ENCODE measurements at regions not wholly inside any gene's neighbourhood (a gene's known extent, or its start where the extent isn't known, plus 50 kb on each side); places are given as distances from the start of the nearest gene placed in this dataset.

GRCh38 chr13:64723724-64724123 lies 2506.4 kb downstream of the PCDH9 start:
- 59% methylated on average over 2 of the region's 2 CpGs for WGBS
- DNase-seq (ENCODE audit: low spot score) = no peak
- H3K4me1 ChIP-seq (ENCODE audit: control insufficient read depth in 4 of 4, insufficient read depth in 4 of 4, low read length in 3 of 4) = no peaks in the 10 kb centered on the region
- no peak overlapping the region for H3K9ac ChIP-seq (ENCODE audit: low read depth in 1 of 2, low read length in 2 of 2)
- TF ChIP-seq TAF1 (conservative IDR thresholded peaks at IDR 0.05) (no peak), NR2F2 (IDR thresholded peaks at IDR 0.05) (no peak), HNF4G (IDR thresholded peaks at IDR 0.05) (no peak), MAX (IDR thresholded peaks at IDR 0.05) (no peak), SP1 (IDR thresholded peaks at IDR 0.05) (no peak), JUND (IDR thresholded peaks at IDR 0.05) (no peak), FOXA1 (IDR thresholded peaks at IDR 0.05) (no peak)
- H3K9me3 ChIP-seq (ENCODE audit: control insufficient read depth in 4 of 4, low read length in 3 of 4) = no peaks in the 10 kb centered on the region
- H3K27me3 ChIP-seq (ENCODE audit: control insufficient read depth in 4 of 4, insufficient read depth in 4 of 4, low read length in 3 of 4) = no peaks in the 10 kb centered on the region
- H3K36me3 ChIP-seq (ENCODE audit: control insufficient read depth in 4 of 4, insufficient read depth in 3 of 4, low read depth in 1 of 4, low read length in 3 of 4) = no peaks in the 10 kb centered on the region
- no peak overlapping the region for H3K27ac ChIP-seq (ENCODE audit: low read depth in 1 of 2, low read length in 2 of 2)
- no peak overlapping the region for H3K4me3 ChIP-seq (ENCODE audit: low read depth in 1 of 3, low read length in 3 of 3)

- Histone ChIP-seq H3K4me3 (ENCODE audit: low read depth in 1 of 3, low read length in 3 of 3) (no peak overlapping the region), H3K4me1 (ENCODE audit: control insufficient read depth in 4 of 4, insufficient read depth in 4 of 4, low read length in 3 of 4) (no peaks in the 10 kb centered on the region), H3K27me3 (ENCODE audit: control insufficient read depth in 4 of 4, insufficient read depth in 4 of 4, low read length in 3 of 4) (no peaks in the 10 kb centered on the region), H3K27ac (ENCODE audit: low read depth in 1 of 2, low read length in 2 of 2) (no peak overlapping the region), H3K9me3 (ENCODE audit: control insufficient read depth in 4 of 4, low read length in 3 of 4) (no peaks in the 10 kb centered on the region), H3K36me3 (ENCODE audit: control insufficient read depth in 4 of 4, insufficient read depth in 3 of 4, low read depth in 1 of 4, low read length in 3 of 4) (no peaks in the 10 kb centered on the region), H3K9ac (ENCODE audit: low read depth in 1 of 2, low read length in 2 of 2) (no peak overlapping the region)
- no peak for DNase-seq (ENCODE audit: low spot score)
- no peak for TF ChIP-seq EGR1 (IDR thresholded peaks at IDR 0.05; ENCODE audit: low read depth in 2 of 2)
- TF ChIP-seq FOXA1 (IDR thresholded peaks at IDR 0.05) = no peak
- no peak for TF ChIP-seq YY1 (IDR thresholded peaks at IDR 0.05)
- TF ChIP-seq, protein P1, sequence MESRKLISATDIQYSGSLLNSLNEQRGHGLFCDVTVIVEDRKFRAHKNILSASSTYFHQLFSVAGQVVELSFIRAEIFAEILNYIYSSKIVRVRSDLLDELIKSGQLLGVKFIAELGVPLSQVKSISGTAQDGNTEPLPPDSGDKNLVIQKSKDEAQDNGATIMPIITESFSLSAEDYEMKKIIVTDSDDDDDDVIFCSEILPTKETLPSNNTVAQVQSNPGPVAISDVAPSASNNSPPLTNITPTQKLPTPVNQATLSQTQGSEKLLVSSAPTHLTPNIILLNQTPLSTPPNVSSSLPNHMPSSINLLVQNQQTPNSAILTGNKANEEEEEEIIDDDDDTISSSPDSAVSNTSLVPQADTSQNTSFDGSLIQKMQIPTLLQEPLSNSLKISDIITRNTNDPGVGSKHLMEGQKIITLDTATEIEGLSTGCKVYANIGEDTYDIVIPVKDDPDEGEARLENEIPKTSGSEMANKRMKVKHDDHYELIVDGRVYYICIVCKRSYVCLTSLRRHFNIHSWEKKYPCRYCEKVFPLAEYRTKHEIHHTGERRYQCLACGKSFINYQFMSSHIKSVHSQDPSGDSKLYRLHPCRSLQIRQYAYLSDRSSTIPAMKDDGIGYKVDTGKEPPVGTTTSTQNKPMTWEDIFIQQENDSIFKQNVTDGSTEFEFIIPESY (IDR thresholded peaks at IDR 0.05) = no peak
- TF ChIP-seq TAF1 (conservative IDR thresholded peaks at IDR 0.05) = no peak
- no peak for TF ChIP-seq FOXA2 (IDR thresholded peaks at IDR 0.05)
- TF ChIP-seq, protein P2, sequence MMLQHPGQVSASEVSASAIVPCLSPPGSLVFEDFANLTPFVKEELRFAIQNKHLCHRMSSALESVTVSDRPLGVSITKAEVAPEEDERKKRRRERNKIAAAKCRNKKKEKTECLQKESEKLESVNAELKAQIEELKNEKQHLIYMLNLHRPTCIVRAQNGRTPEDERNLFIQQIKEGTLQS (IDR thresholded peaks at IDR 0.05) = no peak
- no peak for TF ChIP-seq RXRA (IDR thresholded peaks at IDR 0.05)
- TF ChIP-seq HNF4A (conservative IDR thresholded peaks at IDR 0.05) = no peak
- no peak for TF ChIP-seq MAX (IDR thresholded peaks at IDR 0.05)
- no peak for TF ChIP-seq RAD21 (IDR thresholded peaks at IDR 0.05)
- no peak for TF ChIP-seq SP1 (IDR thresholded peaks at IDR 0.05)
- no peak for TF ChIP-seq GABPA (IDR thresholded peaks at IDR 0.05 in 1 of 2, conservative IDR thresholded peaks at IDR 0.05 in 1 of 2)
- no peak for TF ChIP-seq HNF4G (IDR thresholded peaks at IDR 0.05)
- 81% methylated on average over 2 of the region's 2 CpGs for WGBS
Measured at GRCh38 chr13:64718116-64718515, 2512.0 kb downstream of the PCDH9 start.

DNA sequence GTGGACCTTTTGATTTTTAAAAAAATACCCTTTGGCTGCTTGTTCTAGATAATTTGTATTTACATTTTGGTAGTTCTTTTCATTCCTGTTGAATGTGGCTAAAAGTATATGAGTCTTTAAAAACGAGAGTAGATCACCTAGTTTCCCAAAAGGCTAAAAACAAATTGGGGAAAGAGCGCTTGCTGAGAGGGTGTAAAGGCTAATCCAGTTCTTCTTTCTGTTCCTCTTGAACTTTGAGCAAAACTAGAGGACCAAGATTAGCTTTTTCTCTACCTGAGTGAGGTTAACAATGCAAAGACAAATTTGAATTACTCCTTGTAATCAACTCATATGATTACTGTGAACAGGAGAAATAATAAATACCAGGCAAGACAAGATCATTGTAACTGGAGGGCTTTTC lies 2513.2 kb downstream of the PCDH9 start:
- Histone ChIP-seq H3K27ac (ENCODE audit: low read depth in 1 of 2, low read length in 2 of 2) (no peak overlapping the region), H3K9ac (ENCODE audit: low read depth in 1 of 2, low read length in 2 of 2) (no peak overlapping the region), H3K27me3 (ENCODE audit: control insufficient read depth in 4 of 4, insufficient read depth in 4 of 4, low read length in 3 of 4) (no peaks in the 10 kb centered on the region), H3K36me3 (ENCODE audit: control insufficient read depth in 4 of 4, insufficient read depth in 3 of 4, low read depth in 1 of 4, low read length in 3 of 4) (no peaks in the 10 kb centered on the region), H3K4me1 (ENCODE audit: control insufficient read depth in 4 of 4, insufficient read depth in 4 of 4, low read length in 3 of 4) (no peaks in the 10 kb centered on the region), H3K9me3 (ENCODE audit: control insufficient read depth in 4 of 4, low read length in 3 of 4) (no peaks in the 10 kb centered on the region), H3K4me3 (ENCODE audit: low read depth in 1 of 3, low read length in 3 of 3) (no peak overlapping the region)
- TF ChIP-seq GABPA (IDR thresholded peaks at IDR 0.05 in 1 of 2, conservative IDR thresholded peaks at IDR 0.05 in 1 of 2) (no peak), JUND (IDR thresholded peaks at IDR 0.05) (no peak), HNF4A (conservative IDR thresholded peaks at IDR 0.05) (no peak), YY1 (IDR thresholded peaks at IDR 0.05) (no peak), SP1 (IDR thresholded peaks at IDR 0.05) (no peak), TAF1 (conservative IDR thresholded peaks at IDR 0.05) (no peak), RXRA (IDR thresholded peaks at IDR 0.05) (no peak)
- TF ChIP-seq, protein P3, sequence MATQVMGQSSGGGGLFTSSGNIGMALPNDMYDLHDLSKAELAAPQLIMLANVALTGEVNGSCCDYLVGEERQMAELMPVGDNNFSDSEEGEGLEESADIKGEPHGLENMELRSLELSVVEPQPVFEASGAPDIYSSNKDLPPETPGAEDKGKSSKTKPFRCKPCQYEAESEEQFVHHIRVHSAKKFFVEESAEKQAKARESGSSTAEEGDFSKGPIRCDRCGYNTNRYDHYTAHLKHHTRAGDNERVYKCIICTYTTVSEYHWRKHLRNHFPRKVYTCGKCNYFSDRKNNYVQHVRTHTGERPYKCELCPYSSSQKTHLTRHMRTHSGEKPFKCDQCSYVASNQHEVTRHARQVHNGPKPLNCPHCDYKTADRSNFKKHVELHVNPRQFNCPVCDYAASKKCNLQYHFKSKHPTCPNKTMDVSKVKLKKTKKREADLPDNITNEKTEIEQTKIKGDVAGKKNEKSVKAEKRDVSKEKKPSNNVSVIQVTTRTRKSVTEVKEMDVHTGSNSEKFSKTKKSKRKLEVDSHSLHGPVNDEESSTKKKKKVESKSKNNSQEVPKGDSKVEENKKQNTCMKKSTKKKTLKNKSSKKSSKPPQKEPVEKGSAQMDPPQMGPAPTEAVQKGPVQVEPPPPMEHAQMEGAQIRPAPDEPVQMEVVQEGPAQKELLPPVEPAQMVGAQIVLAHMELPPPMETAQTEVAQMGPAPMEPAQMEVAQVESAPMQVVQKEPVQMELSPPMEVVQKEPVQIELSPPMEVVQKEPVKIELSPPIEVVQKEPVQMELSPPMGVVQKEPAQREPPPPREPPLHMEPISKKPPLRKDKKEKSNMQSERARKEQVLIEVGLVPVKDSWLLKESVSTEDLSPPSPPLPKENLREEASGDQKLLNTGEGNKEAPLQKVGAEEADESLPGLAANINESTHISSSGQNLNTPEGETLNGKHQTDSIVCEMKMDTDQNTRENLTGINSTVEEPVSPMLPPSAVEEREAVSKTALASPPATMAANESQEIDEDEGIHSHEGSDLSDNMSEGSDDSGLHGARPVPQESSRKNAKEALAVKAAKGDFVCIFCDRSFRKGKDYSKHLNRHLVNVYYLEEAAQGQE (IDR thresholded peaks at IDR 0.05) = no peak
- no peak for DNase-seq (ENCODE audit: low spot score)
- WGBS = 41% methylated on average over 2 of the region's 2 CpGs

Measured in liver (tissue), 7 donors.